ENCODE measurements at regions not wholly inside any gene's neighbourhood (a gene's known extent, or its start where the extent isn't known, plus 50 kb on each side); places are given as distances from the start of the nearest gene placed in this dataset.

DNA sequence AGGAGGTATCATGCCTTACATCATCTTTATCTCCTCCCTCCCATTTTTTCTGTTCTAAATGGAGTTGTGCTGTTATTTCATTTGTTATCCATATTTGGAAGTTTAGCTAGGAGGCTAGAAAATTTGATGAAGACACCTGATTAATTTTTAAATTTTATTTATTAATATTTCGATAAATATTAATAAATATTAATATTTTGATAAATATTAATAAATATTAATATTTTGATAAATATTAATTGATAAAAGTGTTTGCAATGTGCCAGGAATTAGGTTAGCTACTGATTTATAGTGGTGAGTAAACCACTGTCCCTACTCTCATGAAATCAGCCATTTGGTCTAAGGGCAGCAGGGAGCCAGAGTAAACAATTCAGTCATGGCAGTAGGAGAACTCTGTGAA is 161.4 kb downstream of the GNAT3 start:
- no peak for DNase-seq (ENCODE audit: low read depth)
- TF ChIP-seq CTCF (IDR thresholded peaks at IDR 0.05; ENCODE audit: insufficient read depth, low read depth, low read length, missing control alignments), result no peak

DNA sequence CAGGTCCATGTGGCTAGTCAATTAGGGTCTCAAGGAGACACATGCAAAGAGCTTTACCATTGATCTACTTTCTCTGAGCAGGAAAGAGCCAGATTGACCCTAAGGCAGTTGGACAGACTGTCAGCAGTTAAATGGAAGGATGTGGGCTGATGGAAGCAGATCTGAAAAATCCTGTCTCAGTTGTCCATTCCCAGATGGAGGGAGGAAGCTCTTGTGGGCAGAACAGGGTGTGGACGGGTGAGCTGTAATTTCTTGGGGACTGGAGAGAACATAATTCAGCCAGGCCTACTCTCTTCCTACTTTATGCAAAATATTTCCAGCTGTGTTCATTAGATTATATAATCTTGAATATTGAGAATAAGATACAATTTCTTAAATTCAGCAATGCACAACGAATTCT is 163.6 kb downstream of the GNAT3 start:
- no peak overlapping the region for H3K4me3 ChIP-seq (ENCODE audit: low read length)
- no peak for DNase-seq (ENCODE audit: low read depth)
- no peak for TF ChIP-seq CTCF (IDR thresholded peaks at IDR 0.05; ENCODE audit: insufficient read depth, low read depth, low read length, missing control alignments)

More for the DNA sequence above, 161.4 kb downstream of the GNAT3 start:
- no peak overlapping the region for H3K4me3 ChIP-seq (ENCODE audit: low read length)

GRCh38 chr7:80347173-80347572 is 164.7 kb downstream of the GNAT3 start:
- DNase-seq (ENCODE audit: low read depth), result no peak
- no peak overlapping the region for H3K4me3 ChIP-seq (ENCODE audit: low read length)
- no peak for TF ChIP-seq CTCF (IDR thresholded peaks at IDR 0.05; ENCODE audit: insufficient read depth, low read depth, low read length, missing control alignments)

- no peak overlapping the region for H3K4me3 ChIP-seq (ENCODE audit: low read length)
- TF ChIP-seq CTCF (IDR thresholded peaks at IDR 0.05; ENCODE audit: insufficient read depth, low read depth, low read length, missing control alignments), result no peak
- DNase-seq (ENCODE audit: low read depth), result peak; percentile 95
These were observed 165.2 kb downstream of the GNAT3 start for GRCh38 chr7:80346704-80347103.

- H3K4me3 ChIP-seq (ENCODE audit: low read length), result no peak overlapping the region
- TF ChIP-seq CTCF (IDR thresholded peaks at IDR 0.05; ENCODE audit: insufficient read depth, low read depth, low read length, missing control alignments), result no peak
- no peak for DNase-seq (ENCODE audit: low read depth)
These were observed 176.2 kb downstream of the GNAT3 start for GRCh38 chr7:80335511-80336231.

GRCh38 chr7:80334908-80335307 is 177.0 kb downstream of the GNAT3 start:
- no peak overlapping the region for H3K4me3 ChIP-seq (ENCODE audit: low read length)
- no peak for DNase-seq (ENCODE audit: low read depth)
- TF ChIP-seq CTCF (IDR thresholded peaks at IDR 0.05; ENCODE audit: insufficient read depth, low read depth, low read length, missing control alignments), result no peak

GRCh38 chr7:80334196-80334595 is 177.7 kb downstream of the GNAT3 start:
- DNase-seq (ENCODE audit: low read depth), result no peak
- no peak for TF ChIP-seq CTCF (IDR thresholded peaks at IDR 0.05; ENCODE audit: insufficient read depth, low read depth, low read length, missing control alignments)
- H3K4me3 ChIP-seq (ENCODE audit: low read length), result no peak overlapping the region
